ENCODE measurements at regions not wholly inside any gene's neighbourhood (a gene's known extent, or its start where the extent isn't known, plus 50 kb on each side); places are given as distances from the start of the nearest gene placed in this dataset.

DNA sequence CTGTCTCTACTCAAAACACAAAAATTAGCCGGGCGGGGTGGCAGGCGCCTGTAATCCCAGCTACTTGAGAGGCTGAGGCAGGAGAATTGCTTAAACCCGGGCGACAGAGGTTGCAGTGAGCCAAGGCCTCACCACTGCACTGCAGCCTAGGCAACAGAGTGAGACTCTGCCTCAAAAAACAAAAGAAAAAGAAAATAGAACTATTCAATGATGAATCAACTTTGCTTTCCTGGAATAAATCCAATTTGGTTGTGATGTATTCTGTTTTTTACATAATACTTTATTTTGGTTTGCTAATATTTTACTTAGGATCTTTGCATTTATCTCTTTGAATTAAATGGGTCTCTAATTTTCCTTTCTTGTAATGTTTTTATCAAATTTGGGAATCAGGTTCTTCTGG is 86.3 kb upstream of the MBOAT2 start:
- H3K4me2 ChIP-seq (ENCODE audit: insufficient read depth in 1 of 2, low read depth in 2 of 2, low read length in 2 of 2) = no peak overlapping the region
- H3K4me3 ChIP-seq (ENCODE audit: extremely low read depth in 1 of 4, insufficient read depth in 2 of 4, low read depth in 3 of 4, low read length in 4 of 4) = no peak overlapping the region
- H3K79me2 ChIP-seq (ENCODE audit: control insufficient read depth in 1 of 2, insufficient read depth in 2 of 2, low read length in 2 of 2) = no peaks in the 10 kb centered on the region
- H4K20me1 ChIP-seq (replicated peaks in 1 of 2; ENCODE audit: control insufficient read depth in 1 of 2, insufficient read depth in 2 of 2, low read length in 2 of 2) = no peaks in the 10 kb centered on the region
- no peak overlapping the region for H3K23ac ChIP-seq (ENCODE audit: insufficient read length)
- H3K18ac ChIP-seq (ENCODE audit: extremely low read depth, low read length) = no peak overlapping the region
- H3K9me3 ChIP-seq (ENCODE audit: insufficient read depth in 2 of 2, low read depth in 1 of 2, low read length in 1 of 2) = no peaks in the 10 kb centered on the region
- no peak overlapping the region for H2BK20ac ChIP-seq (ENCODE audit: low read length)
- ChIA-PET POLR2A (ENCODE audit: partially characterized antibody) (no interaction called here), CTCF (ENCODE audit: partially characterized antibody) (no interaction called here)
- H2BK120ac ChIP-seq (replicated peaks; ENCODE audit: low read depth, low read length) = no peak overlapping the region
- no peak overlapping the region for H2BK5ac ChIP-seq (ENCODE audit: low read depth, low read length)
- no peak overlapping the region for H2BK12ac ChIP-seq (ENCODE audit: low read depth, low read length)
- FAIRE-seq (no peak), DNase-seq (ENCODE audit: low read depth in 1 of 2, low spot score in 2 of 2) (no peak)
- no peaks in the 10 kb centered on the region for H3K79me1 ChIP-seq (ENCODE audit: low read depth, low read length)
- no peak overlapping the region for H2AK5ac ChIP-seq (ENCODE audit: low read depth, low read length)
- H3K14ac ChIP-seq (ENCODE audit: insufficient read length) = no peak overlapping the region
- no peak overlapping the region for H2BK15ac ChIP-seq (ENCODE audit: low read length)
- no peak overlapping the region for H4K8ac ChIP-seq (ENCODE audit: extremely low read depth, insufficient read depth, low read length)
- peaks cover 0 to 3% (median under 1%) of the 10 kb centered on the region in 4 experiments; a peak in 2 of 7 replicates for H3K4me1 ChIP-seq (replicated peaks in 1 of 4; ENCODE audit: control insufficient read depth in 3 of 4, insufficient read depth in 4 of 4, low read length in 3 of 4)
- H3K9ac ChIP-seq (replicated peaks in 1 of 4; ENCODE audit: extremely low read depth in 1 of 4, low read depth in 3 of 4, low read length in 3 of 4) = no peak overlapping the region
- no peak overlapping the region for H4K91ac ChIP-seq (replicated peaks; ENCODE audit: insufficient read length, low read length)
- peaks cover 0 to 8% (median 0%) of the 10 kb centered on the region in 4 experiments; a peak in 1 of 7 replicates for H3K27me3 ChIP-seq (replicated peaks in 1 of 4; ENCODE audit: control insufficient read depth in 3 of 4, extremely low read depth in 1 of 4, insufficient read depth in 3 of 4, low read length in 3 of 4)
- no peak overlapping the region for H3K4ac ChIP-seq (replicated peaks; ENCODE audit: insufficient read length, low read depth, low read length)
- no peak overlapping the region for H2AFZ ChIP-seq (ENCODE audit: low read length)
- H3K23me2 ChIP-seq (ENCODE audit: low read depth, low read length) = no peaks in the 10 kb centered on the region
- H4K5ac ChIP-seq (ENCODE audit: insufficient read length, low read depth, low read length) = no peak overlapping the region
- no peak overlapping the region for H3K56ac ChIP-seq (replicated peaks; ENCODE audit: insufficient read length, low read depth, low read length)
- TF ChIP-seq SP2 (IDR thresholded peaks at IDR 0.05; ENCODE audit: low read length) (no peak), MAFK (IDR thresholded peaks at IDR 0.05; ENCODE audit: low read depth, low read length) (no peak), ZNF274 (IDR thresholded peaks at IDR 0.05; ENCODE audit: borderline replicate concordance, extremely low read depth, low read length) (no peak), CBX8 (IDR thresholded peaks at IDR 0.05; ENCODE audit: borderline replicate concordance, low read depth, low read length) (no peak), CTBP2 (IDR thresholded peaks at IDR 0.05; ENCODE audit: borderline replicate concordance, insufficient read depth, insufficient read length, low read length) (no peak), NRF1 (IDR thresholded peaks at IDR 0.05; ENCODE audit: low read depth, low read length) (no peak), JUN (IDR thresholded peaks at IDR 0.05; ENCODE audit: low read depth, low read length) (no peak), POLR2AphosphoS5 (IDR thresholded peaks at IDR 0.05; ENCODE audit: low read depth, low read length) (no peak), SIX5 (IDR thresholded peaks at IDR 0.05; ENCODE audit: low read depth, low read length) (no peak), POU5F1 (IDR thresholded peaks at IDR 0.05; ENCODE audit: low read depth, low read length) (no peak), EZH2 (IDR thresholded peaks at IDR 0.05; ENCODE audit: low read depth, low read length, severe bottlenecking) (no peak)
- WGBS, 2 experiments (ENCODE audit: extremely low coverage in 1 of 2, insufficient coverage in 1 of 2, insufficient read length in 1 of 2, insufficient replicate concordance in 2 of 2, low coverage in 1 of 2, low lambda C conversion rate in 2 of 2, missing lambda C conversion rate in 1 of 2) = 91% methylated on average over 5 of the region's 5 CpGs; no CpG with 5 or more reads in 1 of the 2 experiments
- no peaks in the 10 kb centered on the region for H3K36me3 ChIP-seq (ENCODE audit: control insufficient read depth in 2 of 4, insufficient read depth in 4 of 4, low read length in 3 of 4)
- no peak overlapping the region for H3K27ac ChIP-seq (ENCODE audit: low read depth, low read length)

Measured in H1 (cell line).